GM10266 (cell line): ENCODE measurements at regions not wholly inside any gene's neighbourhood (a gene's known extent, or its start where the extent isn't known, plus 50 kb on each side); places are given as distances from the start of the nearest gene placed in this dataset.

Experiments used
- DNase-seq: peaks from one replicate; pipeline ENCODE4 v3.0.0; 2012; ENCODE audit errors: extremely low spot score
- TF ChIP-seq, protein P1 (sequence below): IDR thresholded peaks from 2 replicates; pipeline ENCODE4 v1.5.1; 2012; ENCODE audit warnings: mild to moderate bottlenecking, low read depth; ENCODE audit not compliant: control insufficient read depth, insufficient read depth; ENCODE audit errors: missing control alignments

DNA sequence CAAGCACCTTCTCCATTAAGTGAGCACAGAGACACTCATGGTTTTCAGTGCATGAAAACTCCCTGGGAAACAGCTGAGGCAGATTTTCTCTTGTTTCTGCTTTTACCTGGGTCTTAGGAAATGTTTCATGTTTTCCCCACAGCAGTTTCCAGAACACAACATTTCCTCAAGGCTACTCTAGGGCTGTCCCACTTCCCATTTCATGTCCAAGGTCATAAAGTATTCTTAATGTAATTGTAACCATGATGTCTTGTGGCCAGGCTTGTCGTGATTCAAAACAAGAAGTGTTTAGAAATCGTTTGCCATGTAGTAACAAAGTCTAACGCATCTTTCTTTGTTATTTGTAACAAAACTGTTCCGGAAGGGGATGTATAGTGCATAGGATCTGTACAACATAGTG is 83.8 kb upstream of the NRP1 start:
- no peak for DNase-seq
- TF ChIP-seq, protein P1, sequence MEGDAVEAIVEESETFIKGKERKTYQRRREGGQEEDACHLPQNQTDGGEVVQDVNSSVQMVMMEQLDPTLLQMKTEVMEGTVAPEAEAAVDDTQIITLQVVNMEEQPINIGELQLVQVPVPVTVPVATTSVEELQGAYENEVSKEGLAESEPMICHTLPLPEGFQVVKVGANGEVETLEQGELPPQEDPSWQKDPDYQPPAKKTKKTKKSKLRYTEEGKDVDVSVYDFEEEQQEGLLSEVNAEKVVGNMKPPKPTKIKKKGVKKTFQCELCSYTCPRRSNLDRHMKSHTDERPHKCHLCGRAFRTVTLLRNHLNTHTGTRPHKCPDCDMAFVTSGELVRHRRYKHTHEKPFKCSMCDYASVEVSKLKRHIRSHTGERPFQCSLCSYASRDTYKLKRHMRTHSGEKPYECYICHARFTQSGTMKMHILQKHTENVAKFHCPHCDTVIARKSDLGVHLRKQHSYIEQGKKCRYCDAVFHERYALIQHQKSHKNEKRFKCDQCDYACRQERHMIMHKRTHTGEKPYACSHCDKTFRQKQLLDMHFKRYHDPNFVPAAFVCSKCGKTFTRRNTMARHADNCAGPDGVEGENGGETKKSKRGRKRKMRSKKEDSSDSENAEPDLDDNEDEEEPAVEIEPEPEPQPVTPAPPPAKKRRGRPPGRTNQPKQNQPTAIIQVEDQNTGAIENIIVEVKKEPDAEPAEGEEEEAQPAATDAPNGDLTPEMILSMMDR = no peak

DNA sequence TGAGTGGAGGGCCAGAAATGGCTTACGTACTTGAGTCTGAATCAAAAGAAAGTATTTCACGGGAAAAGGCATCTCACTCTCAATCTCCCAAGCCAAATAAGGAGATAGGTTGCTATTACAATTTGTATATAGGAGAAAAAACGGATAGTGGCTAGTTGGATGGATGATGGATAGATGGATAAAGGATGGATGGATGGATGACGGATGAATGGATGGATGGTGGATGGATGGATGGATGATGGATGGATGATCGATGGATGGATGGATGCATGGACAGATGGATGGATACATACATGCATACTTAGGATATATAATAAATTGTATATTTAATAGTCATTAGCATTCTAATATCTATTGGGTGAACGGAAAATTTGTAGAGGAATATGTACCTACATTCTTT is 82.2 kb upstream of the NRP1 start:
- no peak for DNase-seq
- TF ChIP-seq, protein P1 = no peak

DNA sequence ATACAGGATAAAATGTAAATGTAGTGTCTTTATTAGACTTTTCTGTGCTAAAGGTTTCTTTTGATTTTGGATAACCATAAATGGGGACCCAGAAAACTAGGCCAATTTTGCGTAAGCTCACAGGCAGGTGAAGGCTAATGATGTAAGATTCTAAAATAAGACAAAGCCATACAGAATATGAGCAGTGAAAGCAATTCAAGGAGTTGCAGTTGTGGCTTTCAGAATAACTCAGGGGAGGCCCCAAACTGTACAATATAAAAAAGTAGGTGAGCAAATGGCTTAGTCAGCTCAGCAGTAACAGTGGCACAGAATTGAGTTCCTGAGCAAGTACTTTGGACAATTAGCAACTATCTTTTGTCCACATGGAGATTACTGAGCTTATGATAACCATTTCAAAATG is 81.7 kb upstream of the NRP1 start:
- TF ChIP-seq, protein P1 = no peak

DNA sequence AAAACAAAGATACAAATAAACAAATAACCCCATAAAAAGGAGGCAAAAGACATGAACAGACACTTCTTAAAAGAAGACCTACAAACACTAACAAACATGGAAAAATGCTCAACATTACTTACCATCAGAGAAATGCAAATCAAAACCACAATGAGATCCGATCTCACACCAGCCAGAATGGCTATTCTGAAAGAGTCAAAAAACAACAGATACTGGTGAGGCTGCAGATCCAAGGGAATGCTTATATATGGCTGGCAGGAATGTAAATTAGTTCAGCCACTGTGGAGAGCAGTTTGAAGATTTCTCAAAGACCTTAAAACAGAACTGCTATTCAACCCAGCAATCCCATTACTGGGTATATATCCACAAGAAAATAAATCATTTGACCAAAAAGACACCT is 80.4 kb upstream of the NRP1 start:
- TF ChIP-seq, protein P1 = no peak
- DNase-seq = no peak

More for the DNA sequence above, 81.7 kb upstream of the NRP1 start:
- no peak for DNase-seq

DNA sequence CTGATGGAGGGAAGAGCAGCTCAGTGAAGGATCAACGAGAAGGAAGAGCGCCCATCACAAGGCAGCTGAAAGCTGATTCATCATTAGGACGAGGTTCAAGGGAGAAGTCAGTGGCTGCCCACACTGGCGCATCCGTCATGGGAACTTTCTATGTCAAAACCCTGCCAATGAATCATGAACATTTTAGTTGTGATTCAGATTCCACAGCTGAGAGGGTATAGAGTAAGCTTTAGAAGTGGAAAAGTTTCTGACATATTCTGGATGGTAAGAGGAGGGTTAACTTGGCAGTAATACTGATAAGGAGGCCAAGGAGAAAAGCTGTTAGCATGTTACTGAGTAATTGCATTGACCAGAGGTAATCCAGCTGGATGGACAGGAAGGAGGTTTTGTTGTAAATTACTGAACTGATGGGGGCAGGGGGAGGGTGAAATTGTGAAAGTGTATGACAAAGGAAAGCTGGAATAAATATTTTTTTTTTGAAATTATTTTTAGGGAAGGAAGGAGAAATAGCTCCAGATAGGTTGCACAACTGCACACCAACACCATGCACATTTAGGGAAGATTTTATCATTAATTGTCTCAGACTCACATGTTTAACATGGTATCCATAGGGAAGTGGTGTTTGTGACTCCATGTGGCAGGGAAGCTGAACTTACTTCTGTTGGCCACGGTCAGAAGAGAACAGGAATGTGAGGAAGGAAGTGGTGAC is 78.3 kb upstream of the NRP1 start:
- TF ChIP-seq, protein P1 = no peak
- DNase-seq = no peak

DNA sequence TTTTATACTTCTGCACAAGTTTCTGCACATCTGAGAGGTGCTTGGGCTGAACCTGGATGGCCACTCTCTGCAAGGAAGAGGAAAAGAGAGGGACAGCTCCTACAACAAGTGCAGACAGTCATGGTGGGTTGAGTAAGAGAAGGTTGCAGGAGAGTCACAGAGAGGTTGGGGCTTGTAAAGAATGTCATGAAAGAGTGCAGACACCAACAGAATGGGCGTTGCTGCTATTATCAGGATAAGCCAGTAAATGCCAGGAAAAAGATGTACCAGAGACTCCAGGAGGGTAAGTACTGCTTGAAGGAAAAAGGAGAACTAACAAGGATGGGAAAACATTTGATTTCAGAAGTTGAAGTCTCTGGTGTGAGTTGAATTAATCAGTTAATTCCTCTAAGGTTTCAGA is 77.8 kb upstream of the NRP1 start:
- TF ChIP-seq, protein P1 = no peak
- no peak for DNase-seq

DNA sequence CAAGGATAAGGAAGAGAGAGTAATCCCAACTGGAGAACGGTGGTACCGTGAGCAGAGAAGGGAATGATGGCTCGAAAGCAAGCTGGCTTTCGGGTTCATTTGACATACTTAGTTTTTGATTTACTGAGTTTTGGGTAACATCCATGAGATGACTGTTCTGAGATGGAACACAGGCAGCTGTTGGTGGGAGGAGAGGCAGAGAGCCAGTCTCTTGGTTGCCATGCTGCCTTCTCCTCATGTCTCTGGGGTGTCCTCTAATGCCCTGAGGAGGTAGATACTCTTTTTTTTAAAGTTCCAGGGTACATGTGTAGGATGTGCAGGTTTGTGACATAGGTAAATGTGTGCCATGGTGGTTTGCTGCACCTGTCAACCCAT is 76.4 kb upstream of the NRP1 start:
- TF ChIP-seq, protein P1 = no peak
- DNase-seq = no peak
